Mucosa of descending colon (tissue), 3 donors: ENCODE measurements at regions not wholly inside any gene's neighbourhood (a gene's known extent, or its start where the extent isn't known, plus 50 kb on each side); places are given as distances from the start of the nearest gene placed in this dataset.

Source experiments
- ATAC-seq: fragments of 200-7000 bp; cut with Tn5 transposase; one replicate; pipeline ENCODE4 v1.9.1; 2020; ENCODE audit warnings: mild to moderate bottlenecking, moderate library complexity
- DNase-seq, 3 donors: peaks; one replicate each; pipeline ENCODE4 v3.0.0-alpha.2; 2020
- H3K36me3 ChIP-seq: fragments of 200-600 bp; one replicate; pipeline ENCODE4 v1.8.0; 2021; ENCODE audit warnings: low read depth, mild to moderate bottlenecking
- H3K4me1 ChIP-seq: fragments of 200-600 bp; one replicate; pipeline ENCODE4 v1.8.0; 2021; ENCODE audit warnings: low read depth, mild to moderate bottlenecking
- H3K4me3 ChIP-seq: fragments of 200-600 bp; one replicate; pipeline ENCODE4 v1.8.0; 2021; ENCODE audit warnings: mild to moderate bottlenecking
- H3K9me3 ChIP-seq: fragments of 200-600 bp; one replicate; pipeline ENCODE4 v1.8.0; 2021; ENCODE audit warnings: mild to moderate bottlenecking
- CTCF ChIP-seq: fragments of 200-600 bp; IDR thresholded peaks from one replicate; pipeline ENCODE4 v1.8.0; 2022; ENCODE audit warnings: antibody characterized with exemption, mild to moderate bottlenecking
- intact Hi-C, 2 donors: fragments of 100-400 bp; cut with DNase I in 1 of 2; cut with micrococcal nuclease in 1 of 2; formaldehyde crosslinking; loops; one replicate each; pipeline versions ENCODE4 v1.11.0 to v1.11.1; 2022; cut with DNase I, micrococcal nuclease
- donor health status: DM: no; HTN: no; CAD: no; lungs with moderate emphysema.
- donor health status: DM: no; HTN: no; CAD: no.
- donor health status: DM: no; HTN: yes; CAD: no.

GRCh38 chr7:70944516-70944915 lies 187.4 kb upstream of the GALNT17 start:
- intact Hi-C loops, result no loop called here
- no peak overlapping the region for H3K4me3 ChIP-seq
- no peak for ATAC-seq
- DNase-seq, result no peak
- peaks cover 16% of the 10 kb centered on the region for H3K9me3 ChIP-seq
- TF ChIP-seq CTCF, result no peak
- no peaks in the 10 kb centered on the region for H3K36me3 ChIP-seq
- no peaks in the 10 kb centered on the region for H3K4me1 ChIP-seq

- DNase-seq (no peak), ATAC-seq (no peak)
- intact Hi-C loops, result no loop called here
- no peak for TF ChIP-seq CTCF
- Histone ChIP-seq H3K4me3 (no peak overlapping the region), H3K36me3 (no peaks in the 10 kb centered on the region), H3K9me3 (peaks cover 26% of the 10 kb centered on the region), H3K4me1 (no peaks in the 10 kb centered on the region)
Measured at GRCh38 chr7:70947181-70947580, 184.8 kb upstream of the GALNT17 start.

- Histone ChIP-seq H3K4me3 (no peak overlapping the region), H3K4me1 (no peaks in the 10 kb centered on the region), H3K36me3 (no peaks in the 10 kb centered on the region), H3K9me3 (peaks cover 29% of the 10 kb centered on the region)
- TF ChIP-seq CTCF, result no peak
- intact Hi-C loops, result no loop called here
- ATAC-seq (no peak), DNase-seq (no peak)
Measured at GRCh38 chr7:70949862-70950261, 182.1 kb upstream of the GALNT17 start.

GRCh38 chr7:70951271-70951962 lies 180.5 kb upstream of the GALNT17 start:
- Histone ChIP-seq H3K9me3 (peaks cover 29% of the 10 kb centered on the region), H3K4me1 (no peaks in the 10 kb centered on the region), H3K4me3 (no peak overlapping the region), H3K36me3 (no peaks in the 10 kb centered on the region)
- intact Hi-C loops, result no loop called here
- no peak for ATAC-seq
- TF ChIP-seq CTCF, result no peak
- DNase-seq, result no peak

GRCh38 chr7:70952311-70952710 lies 179.6 kb upstream of the GALNT17 start:
- no peak for TF ChIP-seq CTCF
- Histone ChIP-seq H3K4me3 (no peak overlapping the region), H3K36me3 (no peaks in the 10 kb centered on the region), H3K9me3 (peaks cover 26% of the 10 kb centered on the region), H3K4me1 (no peaks in the 10 kb centered on the region)
- intact Hi-C loops, result no loop called here
- DNase-seq (no peak), ATAC-seq (no peak)

GRCh38 chr7:70953331-70953741 lies 178.6 kb upstream of the GALNT17 start:
- no peak for TF ChIP-seq CTCF
- intact Hi-C loops, result no loop called here
- no peak for DNase-seq

More at GRCh38 chr7:70953331-70953741, 178.6 kb upstream of the GALNT17 start:
- no peak overlapping the region for H3K4me3 ChIP-seq
- no peak for ATAC-seq
- no peaks in the 10 kb centered on the region for H3K4me1 ChIP-seq
- no peaks in the 10 kb centered on the region for H3K36me3 ChIP-seq
- H3K9me3 ChIP-seq, result peaks cover 17% of the 10 kb centered on the region
